CD1c-positive myeloid dendritic cell (primary cell): ENCODE measurements at regions not wholly inside any gene's neighbourhood (a gene's known extent, or its start where the extent isn't known, plus 50 kb on each side); places are given as distances from the start of the nearest gene placed in this dataset.

Source experiments
- DNase-seq: peaks from one replicate; pipeline ENCODE4 v3.0.0-alpha.2; 2016; ENCODE audit errors: extremely low spot score

DNA sequence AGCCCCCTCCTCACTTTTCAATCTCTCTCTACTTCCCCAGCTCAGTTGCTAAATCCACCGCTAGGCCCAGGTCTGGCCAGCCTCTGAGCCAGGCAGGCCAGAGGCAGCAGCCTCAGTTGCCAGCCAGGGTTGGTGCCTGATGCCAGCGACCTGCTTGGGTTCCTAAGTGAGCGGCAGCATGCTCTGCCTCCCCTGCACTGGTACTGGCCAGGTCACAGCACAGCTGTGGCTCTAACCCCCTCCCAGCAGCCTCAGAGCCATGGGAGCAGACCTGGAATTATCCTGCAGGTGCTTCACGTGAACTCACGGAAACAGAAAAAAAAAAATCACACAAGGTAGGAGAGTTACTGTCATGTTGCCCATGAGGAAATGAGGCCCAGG is 82.5 kb upstream of the ATF3 start:
- no peak for DNase-seq

- no peak for DNase-seq
These were observed 80.1 kb upstream of the ATF3 start for GRCh38 chr1:212528501-212528900.

GRCh38 chr1:212529211-212529741 is 79.3 kb upstream of the ATF3 start:
- DNase-seq = no peak

DNA sequence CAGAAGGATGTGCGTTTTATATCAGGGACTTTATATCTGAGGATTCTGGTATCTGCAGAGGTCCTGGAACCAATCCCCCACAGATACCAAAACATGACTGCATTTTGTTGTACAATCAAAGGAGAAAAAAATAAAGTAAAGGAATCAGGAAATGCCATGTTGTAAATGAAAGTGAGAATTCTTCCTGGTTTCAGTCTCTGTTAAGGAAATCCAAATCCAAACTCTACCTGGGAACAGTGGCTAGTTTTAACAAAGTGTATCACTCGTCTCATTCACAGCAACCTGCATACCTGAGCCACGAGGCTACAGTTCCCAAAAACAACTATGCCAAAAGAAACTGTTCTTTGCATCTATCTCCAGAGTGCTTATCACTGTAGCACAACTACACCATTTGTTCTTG is 77.3 kb upstream of the ATF3 start:
- DNase-seq = no peak

DNA sequence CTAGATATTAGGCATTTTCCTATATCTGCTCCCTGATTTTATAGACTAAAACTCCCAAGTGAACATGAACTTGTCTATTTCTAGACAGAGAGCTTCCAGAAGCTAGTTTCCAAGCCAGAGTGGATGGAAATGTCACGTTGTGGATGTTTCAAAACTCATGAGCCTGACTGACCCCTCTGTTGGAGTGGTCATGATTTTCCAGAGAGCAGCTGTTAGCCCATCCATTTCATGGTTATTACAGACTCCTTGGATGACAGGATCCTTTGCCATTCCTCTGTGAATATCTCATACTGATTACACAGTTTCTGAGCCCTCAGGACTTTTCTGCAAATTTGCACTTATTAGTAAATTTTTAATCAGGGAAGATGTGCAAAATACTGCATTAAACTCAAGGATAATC is 76.8 kb upstream of the ATF3 start:
- no peak for DNase-seq

- peak; percentile 90 for DNase-seq
These were observed 76.0 kb upstream of the ATF3 start for GRCh38 chr1:212532469-212533147.

GRCh38 chr1:212533148-212533517 is 75.4 kb upstream of the ATF3 start:
- DNase-seq = no peak

DNA sequence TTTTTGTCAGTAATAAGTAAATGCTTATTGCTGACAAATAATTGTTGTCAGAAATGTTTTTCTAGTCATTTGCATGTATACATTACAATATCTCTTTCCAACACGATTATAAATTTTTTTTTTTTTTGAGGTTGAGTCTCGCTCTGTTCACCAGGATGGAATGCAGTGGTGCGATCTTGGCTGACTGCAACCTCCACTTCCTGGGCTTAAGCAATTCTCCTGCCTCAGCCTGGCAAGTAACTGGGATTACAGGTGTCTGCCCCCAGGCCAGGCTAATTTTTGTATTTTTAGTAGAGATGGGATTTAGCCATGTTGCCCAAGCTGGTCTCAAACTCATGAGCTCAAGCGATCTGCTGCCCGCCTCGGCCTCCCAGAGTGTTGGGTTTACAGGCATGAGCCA is 72.0 kb upstream of the ATF3 start:
- DNase-seq = no peak

DNA sequence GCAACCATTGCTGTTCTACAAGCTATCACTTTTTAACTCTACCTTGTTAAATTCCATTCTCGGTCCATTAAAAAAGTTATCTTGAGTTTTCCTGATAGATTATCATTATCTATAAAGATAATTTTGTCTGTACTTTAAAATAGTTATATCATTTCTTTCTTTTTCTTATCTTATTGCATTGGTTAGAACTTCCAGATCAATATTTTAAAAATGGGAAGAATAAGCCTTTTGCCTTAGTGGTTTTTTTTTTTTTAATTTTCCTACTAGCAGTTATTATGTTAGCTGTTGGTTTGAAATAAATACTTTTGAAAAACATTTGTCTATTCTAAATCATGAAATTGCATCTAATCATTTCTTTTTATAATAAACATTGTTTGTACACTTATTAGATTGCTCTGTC is 71.0 kb upstream of the ATF3 start:
- DNase-seq = no peak

- no peak for DNase-seq
These were observed 68.7 kb upstream of the ATF3 start for GRCh38 chr1:212539737-212540430.

- peak; percentile 95 for DNase-seq
These were observed 65.8 kb upstream of the ATF3 start for GRCh38 chr1:212542761-212543187.

DNA sequence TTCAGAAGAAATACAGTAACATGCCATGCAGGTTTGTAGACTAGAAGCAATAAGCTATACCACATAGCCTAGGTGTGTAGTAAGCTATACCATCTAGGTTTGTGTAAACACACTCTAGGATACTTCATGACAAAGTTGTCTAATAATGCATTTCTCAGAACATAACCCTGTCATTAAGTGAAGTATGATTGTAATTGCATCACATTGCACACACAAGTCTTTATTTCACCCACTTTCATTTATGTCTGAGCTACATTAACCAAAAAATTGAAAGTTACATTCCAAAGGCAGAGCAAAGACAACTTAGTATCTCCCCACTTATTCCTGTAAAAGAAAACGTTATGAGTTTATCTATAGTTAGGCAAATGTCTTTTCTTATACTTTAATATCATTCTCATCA is 64.5 kb upstream of the ATF3 start:
- no peak for DNase-seq

DNA sequence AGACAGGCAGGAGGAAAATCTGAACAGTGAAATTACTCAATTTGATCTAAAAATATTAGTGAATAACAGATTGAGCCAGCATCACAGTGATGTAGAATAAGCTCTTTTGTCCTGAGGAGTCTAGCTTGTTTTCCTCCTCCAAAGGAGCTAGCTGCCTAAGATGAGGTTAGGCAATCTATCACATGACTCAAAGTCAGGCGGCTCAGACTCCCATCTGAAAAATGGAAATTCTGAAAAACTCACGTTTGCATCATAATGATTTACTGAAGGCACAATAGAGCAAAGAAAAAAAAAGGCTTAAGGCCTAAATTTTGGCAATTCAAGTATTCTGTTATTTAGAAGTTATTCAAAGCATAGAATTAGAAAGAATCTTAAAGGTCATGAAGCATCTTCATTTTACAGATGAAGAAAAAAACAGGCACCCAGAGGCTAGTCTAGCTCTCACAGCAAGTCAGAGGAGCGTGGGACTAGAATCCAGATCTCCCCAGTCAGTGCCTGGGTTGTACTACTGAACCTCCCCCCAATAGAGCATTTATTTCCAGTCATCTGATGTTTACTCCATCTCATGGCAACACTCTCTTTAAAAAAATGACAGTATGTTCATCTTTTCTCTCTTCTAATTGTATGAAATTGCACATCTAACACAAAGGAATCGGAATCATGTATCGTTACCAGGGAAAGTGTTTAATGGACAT is 62.5 kb upstream of the ATF3 start:
- peak; percentile 88 for DNase-seq

DNA sequence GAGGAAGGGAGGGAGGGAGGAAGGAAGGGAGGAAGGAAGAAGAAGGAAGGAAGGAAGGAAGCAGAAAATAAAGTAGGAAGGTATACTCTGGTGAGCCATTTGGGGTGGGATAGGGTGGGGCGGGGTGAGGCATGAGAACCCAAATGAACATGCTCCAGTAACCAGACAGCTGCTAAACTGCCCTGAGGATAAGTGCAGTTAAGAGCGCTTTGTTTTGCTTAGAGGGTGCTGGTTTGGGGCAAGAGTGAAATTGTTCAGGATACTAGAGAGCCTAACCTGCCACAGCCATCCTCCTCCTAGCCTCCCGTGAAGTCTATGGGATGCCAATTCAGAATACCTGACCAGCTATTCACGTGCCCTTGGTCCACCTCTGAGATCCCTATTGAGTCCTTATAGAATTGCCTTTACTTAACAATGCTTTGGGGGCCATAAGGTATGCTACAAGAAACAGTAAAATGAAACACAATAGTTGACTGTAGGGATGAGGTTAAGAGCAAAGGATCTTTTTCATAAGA is 59.0 kb upstream of the ATF3 start:
- DNase-seq = no peak

DNA sequence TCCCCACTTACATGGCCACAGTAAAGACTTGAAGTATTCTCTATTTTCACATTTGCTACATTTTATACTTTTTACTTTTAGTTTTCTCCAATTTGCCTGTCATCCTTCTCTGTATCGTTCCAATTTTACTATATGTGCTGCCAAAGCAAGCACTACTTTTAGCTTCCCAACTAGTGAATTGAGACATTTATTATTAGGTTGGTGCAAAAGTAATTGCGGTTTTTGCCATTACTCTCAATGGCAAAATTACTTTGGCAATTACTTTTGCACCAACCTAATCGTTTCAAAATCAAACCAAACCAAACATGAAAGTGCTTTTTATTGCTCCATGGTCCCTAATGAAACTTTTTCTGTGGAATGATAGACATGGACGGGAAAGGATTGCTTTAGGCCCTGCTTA is 56.6 kb upstream of the ATF3 start:
- no peak for DNase-seq

DNA sequence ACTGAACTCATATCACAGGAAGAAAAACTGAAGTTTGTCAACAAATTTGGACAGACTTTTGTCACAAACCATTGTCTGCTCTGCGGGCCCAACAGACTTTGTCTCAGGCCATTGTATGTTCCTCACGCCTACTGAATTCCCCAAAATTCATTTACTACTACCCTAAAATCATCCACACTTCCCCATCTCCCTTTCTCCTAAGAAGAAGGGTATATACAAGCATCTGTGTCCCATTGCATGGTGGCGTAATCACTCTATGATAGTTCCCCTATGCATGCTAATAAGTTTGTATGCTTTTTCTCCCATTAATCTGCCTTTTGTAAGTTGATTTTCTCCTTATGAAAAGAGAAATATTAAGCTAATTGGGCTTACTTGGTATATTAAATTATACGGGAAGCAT is 54.9 kb upstream of the ATF3 start:
- DNase-seq = peak; percentile 82

DNA sequence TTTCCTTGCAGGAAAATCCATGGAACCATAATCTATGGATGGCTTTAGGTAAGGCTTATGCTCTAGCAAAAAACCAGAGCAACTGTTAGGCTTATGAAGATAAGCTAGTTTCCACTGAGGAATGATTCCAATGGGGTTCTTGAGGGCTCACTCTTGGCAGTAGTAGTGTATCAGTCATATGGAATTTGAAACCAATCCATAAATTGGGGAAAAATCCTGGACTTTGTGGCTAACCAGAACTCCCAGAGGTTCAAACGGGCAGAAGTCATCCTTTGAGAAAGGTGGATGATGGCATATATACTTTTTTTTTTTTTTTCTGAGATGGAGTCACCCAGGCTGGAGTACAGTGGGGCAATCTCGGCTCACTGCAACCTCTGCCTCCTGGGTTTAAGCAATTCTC is 54.2 kb upstream of the ATF3 start:
- no peak for DNase-seq

- DNase-seq = no peak
These were observed 53.1 kb upstream of the ATF3 start for GRCh38 chr1:212555426-212555825.

GRCh38 chr1:212556822-212557549 is 51.6 kb upstream of the ATF3 start:
- DNase-seq = no peak

DNA sequence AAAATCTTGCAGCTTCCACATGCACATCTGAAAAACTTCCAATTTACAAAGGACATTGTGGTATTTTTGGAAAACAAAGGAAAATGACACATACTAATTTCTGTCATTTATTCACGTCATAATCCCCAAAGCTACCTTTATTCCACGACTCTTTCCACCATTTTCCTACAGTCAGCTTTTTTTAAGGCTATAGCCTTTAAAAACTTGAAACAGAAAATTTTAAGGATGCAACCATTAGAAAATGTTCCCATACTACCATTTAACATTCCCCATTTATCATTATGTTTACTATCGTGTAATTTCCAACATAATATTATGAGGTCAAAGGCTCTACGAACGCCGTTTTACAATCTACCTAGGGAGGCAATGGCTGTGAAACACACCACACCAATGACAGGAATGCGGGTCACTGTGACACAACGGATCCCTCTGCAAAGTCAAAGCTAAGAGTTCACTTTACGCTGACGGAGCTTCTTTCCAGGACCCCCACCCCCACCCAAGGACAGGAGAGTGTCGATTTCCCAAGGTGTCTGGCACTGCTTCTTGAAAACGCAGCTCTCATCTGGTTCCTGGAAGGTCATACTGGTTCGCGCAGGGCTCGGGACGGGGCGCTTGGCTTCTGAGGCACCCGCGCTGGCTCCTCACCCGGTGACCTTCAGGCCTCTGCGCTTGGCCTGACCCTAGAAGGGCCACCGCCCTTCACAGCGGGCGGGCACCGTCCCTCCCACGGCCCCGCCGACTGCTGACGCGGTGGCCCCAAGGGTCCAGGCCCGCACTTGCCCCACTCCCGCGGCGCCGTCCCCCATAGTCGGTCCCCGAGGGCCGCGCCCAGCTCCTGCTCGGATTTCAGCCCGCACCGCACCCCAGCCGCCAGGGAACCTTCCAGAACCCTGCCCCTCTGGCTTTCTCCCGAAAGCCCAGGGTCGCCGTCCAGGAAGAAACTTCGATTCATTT is 50.5 kb upstream of the ATF3 start:
- DNase-seq = peak; percentile 81
